ENCODE measurements at regions not wholly inside any gene's neighbourhood (a gene's known extent, or its start where the extent isn't known, plus 50 kb on each side); places are given as distances from the start of the nearest gene placed in this dataset.

GRCh38 chr18:73790587-73790986 lies 357.0 kb downstream of the FBXO15 start:
- no peak for DNase-seq (ENCODE audit: low spot score)

GRCh38 chr18:73787316-73787715 lies 360.3 kb downstream of the FBXO15 start:
- no peak for DNase-seq (ENCODE audit: low spot score)

- no peak for DNase-seq (ENCODE audit: low spot score)
Observed at GRCh38 chr18:73785300-73785699, 362.3 kb downstream of the FBXO15 start.

GRCh38 chr18:73784853-73785252 lies 362.8 kb downstream of the FBXO15 start:
- DNase-seq (ENCODE audit: low spot score): no peak

- no peak for DNase-seq (ENCODE audit: low spot score)
Observed at GRCh38 chr18:73782405-73782804, 365.2 kb downstream of the FBXO15 start.

- no peak for DNase-seq (ENCODE audit: low spot score)
Observed at GRCh38 chr18:73780218-73780617, 367.4 kb downstream of the FBXO15 start.

- DNase-seq (ENCODE audit: low spot score): no peak
Observed at GRCh38 chr18:73778032-73778359, 369.6 kb downstream of the FBXO15 start.

- no peak for DNase-seq (ENCODE audit: low spot score)
Observed at GRCh38 chr18:73777356-73778031, 370.1 kb downstream of the FBXO15 start.

- DNase-seq (ENCODE audit: low spot score): peak; percentile 35
Observed at GRCh38 chr18:73774811-73775509, 372.7 kb downstream of the FBXO15 start.

- no peak for DNase-seq (ENCODE audit: low spot score)
Observed at GRCh38 chr18:73768043-73768442, 379.6 kb downstream of the FBXO15 start.

GRCh38 chr18:73766910-73767515 lies 380.6 kb downstream of the FBXO15 start:
- no peak for DNase-seq (ENCODE audit: low spot score)

GRCh38 chr18:73758446-73758845 lies 389.2 kb downstream of the FBXO15 start:
- DNase-seq (ENCODE audit: low spot score): no peak

- no peak for DNase-seq (ENCODE audit: low spot score)
Observed at GRCh38 chr18:73756256-73757091, 391.2 kb downstream of the FBXO15 start.

- no peak for DNase-seq (ENCODE audit: low spot score)
Observed at GRCh38 chr18:73752965-73753364, 394.7 kb downstream of the FBXO15 start.

GRCh38 chr18:73752546-73752945 lies 395.1 kb downstream of the FBXO15 start:
- DNase-seq (ENCODE audit: low spot score): peak; percentile 22

GRCh38 chr18:73750052-73750451 lies 397.6 kb downstream of the FBXO15 start:
- DNase-seq (ENCODE audit: low spot score): no peak

- no peak for DNase-seq (ENCODE audit: low spot score)
Observed at GRCh38 chr18:73749304-73749703, 398.3 kb downstream of the FBXO15 start.

GRCh38 chr18:73748731-73749130 lies 398.9 kb downstream of the FBXO15 start:
- DNase-seq (ENCODE audit: low spot score): no peak

- no peak for DNase-seq (ENCODE audit: low spot score)
Observed at GRCh38 chr18:73746101-73746500, 401.5 kb downstream of the FBXO15 start.

- DNase-seq (ENCODE audit: low spot score): no peak
Observed at GRCh38 chr18:73742957-73743356, 404.7 kb downstream of the FBXO15 start.

GRCh38 chr18:73741946-73742345 lies 405.7 kb downstream of the FBXO15 start:
- DNase-seq (ENCODE audit: low spot score): no peak

GRCh38 chr18:73739098-73739497 lies 408.5 kb downstream of the FBXO15 start:
- peak; percentile 41 for DNase-seq (ENCODE audit: low spot score)
